Upper lobe of left lung (tissue), 4 donors: ENCODE measurements at regions not wholly inside any gene's neighbourhood (a gene's known extent, or its start where the extent isn't known, plus 50 kb on each side); places are given as distances from the start of the nearest gene placed in this dataset.

ENCODE experiments used
- CTCF ChIP-seq, 6 experiments: fragments of 450-650 bp in 4 of 6; fragments of 200-600 bp in 2 of 6; sonication (generic) in 2 of 6; IDR thresholded peaks; one replicate each; pipeline ENCODE4 v1.5.1; 2016 to 2019; ENCODE audit warnings: antibody characterized with exemption in 6 of 6
- EP300 ChIP-seq, 4 donors: sonication (generic); formaldehyde crosslinking; IDR thresholded peaks; one replicate each; pipeline ENCODE4 v1.5.1; 2017; ENCODE audit warnings: antibody characterized with exemption in 4 of 4, control low read depth in 2 of 4
- POLR2A ChIP-seq, 4 donors: fragments of 450-650 bp; IDR thresholded peaks; one replicate each; pipeline ENCODE4 v1.5.1; 2016 to 2017; ENCODE audit warnings: antibody characterized with exemption in 4 of 4, mild to moderate bottlenecking in 2 of 4
- POLR2AphosphoS5 ChIP-seq, 2 donors: sonication (generic); formaldehyde crosslinking; IDR thresholded peaks; one replicate each; pipeline ENCODE4 v1.5.1; 2017; ENCODE audit warnings: antibody characterized with exemption in 2 of 2

- no peak for TF ChIP-seq CTCF (IDR thresholded peaks at IDR 0.05)
- TF ChIP-seq POLR2A (IDR thresholded peaks at IDR 0.05) = no peak
- no peak for TF ChIP-seq EP300 (IDR thresholded peaks at IDR 0.05)
- TF ChIP-seq POLR2AphosphoS5 (IDR thresholded peaks at IDR 0.05) = no peak
These were observed 660.4 kb upstream of the GJE1 start for GRCh38 chr6:141472162-141472928.
